ENCODE measurements at regions not wholly inside any gene's neighbourhood (a gene's known extent, or its start where the extent isn't known, plus 50 kb on each side); places are given as distances from the start of the nearest gene placed in this dataset.

DNA sequence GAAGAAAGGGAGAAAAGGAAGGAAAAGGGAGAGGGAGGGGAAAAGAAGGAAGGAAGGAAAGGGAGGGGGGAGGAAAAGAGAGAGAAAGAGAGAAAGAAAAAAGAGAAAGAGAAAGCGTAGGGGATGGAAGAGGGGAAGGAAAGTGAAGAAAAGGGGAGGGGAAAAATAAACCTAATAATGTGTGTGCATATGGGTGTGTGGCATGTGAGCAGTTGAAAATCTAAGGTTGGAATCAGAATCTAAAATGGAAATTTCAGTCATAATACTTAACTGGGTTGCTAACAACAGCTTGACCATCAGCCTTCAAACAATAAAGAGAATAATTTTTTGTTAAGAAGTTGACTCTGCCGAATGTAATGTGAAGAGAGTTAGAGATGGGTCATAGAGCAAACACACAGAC lies 407.9 kb upstream of the SLC14A2 start:
- TF ChIP-seq, protein P1, sequence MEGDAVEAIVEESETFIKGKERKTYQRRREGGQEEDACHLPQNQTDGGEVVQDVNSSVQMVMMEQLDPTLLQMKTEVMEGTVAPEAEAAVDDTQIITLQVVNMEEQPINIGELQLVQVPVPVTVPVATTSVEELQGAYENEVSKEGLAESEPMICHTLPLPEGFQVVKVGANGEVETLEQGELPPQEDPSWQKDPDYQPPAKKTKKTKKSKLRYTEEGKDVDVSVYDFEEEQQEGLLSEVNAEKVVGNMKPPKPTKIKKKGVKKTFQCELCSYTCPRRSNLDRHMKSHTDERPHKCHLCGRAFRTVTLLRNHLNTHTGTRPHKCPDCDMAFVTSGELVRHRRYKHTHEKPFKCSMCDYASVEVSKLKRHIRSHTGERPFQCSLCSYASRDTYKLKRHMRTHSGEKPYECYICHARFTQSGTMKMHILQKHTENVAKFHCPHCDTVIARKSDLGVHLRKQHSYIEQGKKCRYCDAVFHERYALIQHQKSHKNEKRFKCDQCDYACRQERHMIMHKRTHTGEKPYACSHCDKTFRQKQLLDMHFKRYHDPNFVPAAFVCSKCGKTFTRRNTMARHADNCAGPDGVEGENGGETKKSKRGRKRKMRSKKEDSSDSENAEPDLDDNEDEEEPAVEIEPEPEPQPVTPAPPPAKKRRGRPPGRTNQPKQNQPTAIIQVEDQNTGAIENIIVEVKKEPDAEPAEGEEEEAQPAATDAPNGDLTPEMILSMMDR (IDR thresholded peaks at IDR 0.05; ENCODE audit: borderline replicate concordance, control extremely low read depth, extremely low read depth, insufficient read depth, missing control alignments): no peak
- no peak for DNase-seq (ENCODE audit: low spot score)
- in situ Hi-C loops (cut with MboI; ENCODE audit: low sequenced_read_pairs, unreplicated experiment): loop anchor here (25.0 kb wide), 1 partner anchor 520 kb away; the partner anchor contains the start of gene SETBP1

DNA sequence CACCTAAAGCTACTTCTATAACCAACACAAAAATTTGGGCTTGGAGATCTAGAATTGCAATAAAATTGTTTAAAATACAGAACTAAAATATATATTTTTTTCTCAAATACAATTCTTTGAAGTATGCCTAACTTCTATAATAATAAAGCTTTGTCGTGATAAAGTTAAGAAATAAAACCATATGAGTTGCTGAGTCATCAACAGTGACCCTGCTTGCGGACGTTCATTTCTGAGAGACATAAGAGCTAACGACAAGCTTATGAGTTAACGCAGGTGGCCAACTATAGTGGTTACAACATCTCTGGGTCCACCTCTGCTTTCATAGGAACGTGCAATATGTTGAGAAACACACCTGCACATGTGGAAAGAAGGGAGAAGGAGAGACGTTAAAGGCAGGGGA lies 407.1 kb upstream of the SLC14A2 start:
- TF ChIP-seq, protein P1 (IDR thresholded peaks at IDR 0.05; ENCODE audit: borderline replicate concordance, control extremely low read depth, extremely low read depth, insufficient read depth, missing control alignments): no peak
- in situ Hi-C loops (cut with MboI; ENCODE audit: low sequenced_read_pairs, unreplicated experiment): loop anchor here (25.0 kb wide), 1 partner anchor 521 kb away; the partner anchor contains the start of gene SETBP1
- DNase-seq (ENCODE audit: low spot score): no peak

DNA sequence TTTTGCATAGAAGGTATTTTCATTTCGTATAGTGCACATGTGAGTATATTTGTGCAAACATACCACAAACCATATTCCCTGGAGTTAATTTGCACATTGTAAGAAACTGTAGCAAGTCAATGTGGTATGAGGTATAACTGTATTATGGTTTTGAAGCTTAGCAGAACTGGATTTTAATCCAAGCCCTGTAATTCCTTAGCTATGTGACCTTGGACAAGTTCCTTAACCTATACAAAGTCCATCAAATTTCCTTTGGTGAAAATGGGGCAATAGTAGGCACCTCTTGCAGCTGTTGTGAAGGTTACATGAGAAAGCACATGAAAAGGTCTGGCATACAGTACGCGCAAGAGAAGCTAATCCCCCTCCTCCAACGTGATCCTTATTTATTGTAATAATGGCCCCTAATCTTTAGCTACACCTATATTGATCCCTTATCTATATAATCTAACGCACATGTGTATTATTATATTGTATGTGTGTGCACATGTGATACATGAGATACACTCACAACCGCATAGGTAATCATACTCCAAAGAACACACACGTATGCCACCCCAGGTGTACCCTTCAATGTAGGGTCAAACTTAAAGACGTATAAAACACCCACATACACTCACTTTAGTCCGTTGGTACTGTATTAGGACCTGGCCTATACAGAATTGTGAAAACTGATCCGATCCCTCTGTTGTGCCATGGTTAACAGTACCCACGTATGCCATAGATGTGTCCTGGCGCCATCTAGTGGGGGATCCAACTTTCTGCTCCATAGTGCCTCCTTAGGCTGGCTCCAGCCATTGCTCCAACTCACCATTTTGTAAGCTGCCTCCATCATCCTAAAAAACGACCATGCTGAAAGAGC lies 402.9 kb upstream of the SLC14A2 start:
- in situ Hi-C loops (cut with MboI; ENCODE audit: low sequenced_read_pairs, unreplicated experiment): loop anchor here (25.0 kb wide), 1 partner anchor 525 kb away; the partner anchor contains the start of gene SETBP1
- peak; percentile 38 for DNase-seq (ENCODE audit: low spot score)
- TF ChIP-seq, protein P1 (IDR thresholded peaks at IDR 0.05; ENCODE audit: borderline replicate concordance, control extremely low read depth, extremely low read depth, insufficient read depth, missing control alignments): peak; percentile 92

DNA sequence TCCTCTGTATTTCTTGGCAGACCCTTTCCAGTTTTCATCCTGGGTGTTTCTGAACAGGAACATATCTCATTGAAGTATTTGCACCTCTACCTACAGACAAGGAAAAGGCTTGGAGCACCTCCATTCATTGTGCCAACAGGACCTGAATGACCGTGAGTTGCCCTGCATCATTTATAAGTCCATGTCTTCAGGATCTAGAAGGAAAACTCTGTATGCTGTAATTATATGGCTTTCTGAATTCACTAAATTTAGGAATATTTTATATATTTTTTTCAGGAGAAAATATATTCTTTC lies 402.3 kb upstream of the SLC14A2 start:
- no peak for DNase-seq (ENCODE audit: low spot score)
- TF ChIP-seq, protein P1 (IDR thresholded peaks at IDR 0.05; ENCODE audit: borderline replicate concordance, control extremely low read depth, extremely low read depth, insufficient read depth, missing control alignments): no peak
- in situ Hi-C loops (cut with MboI; ENCODE audit: low sequenced_read_pairs, unreplicated experiment): loop anchor here (25.0 kb wide), 1 partner anchor 526 kb away; the partner anchor contains the start of gene SETBP1

DNA sequence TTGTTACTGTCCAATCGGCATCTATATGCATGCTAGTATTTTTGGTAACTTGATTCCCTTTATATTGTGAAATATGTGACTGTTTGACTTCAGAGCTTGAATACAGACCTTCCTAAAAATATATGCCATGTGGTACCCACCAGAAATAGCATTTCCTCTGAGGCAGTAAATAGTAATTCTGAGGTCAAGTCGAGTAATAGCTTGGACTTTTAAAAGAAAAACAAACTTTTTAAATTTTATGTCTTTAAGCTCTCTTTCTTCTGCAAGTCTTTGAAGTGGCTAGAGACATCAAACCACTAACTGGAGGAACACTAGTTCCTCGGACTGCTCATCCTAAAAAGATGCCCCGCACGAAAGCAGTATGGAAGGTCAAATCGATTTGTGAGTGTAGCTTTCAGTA lies 396.8 kb upstream of the SLC14A2 start:
- TF ChIP-seq, protein P1 (IDR thresholded peaks at IDR 0.05; ENCODE audit: borderline replicate concordance, control extremely low read depth, extremely low read depth, insufficient read depth, missing control alignments): no peak
- DNase-seq (ENCODE audit: low spot score): no peak
- in situ Hi-C loops (cut with MboI; ENCODE audit: low sequenced_read_pairs, unreplicated experiment): loop anchor here (25.0 kb wide), 1 partner anchor 531 kb away; the partner anchor contains the start of gene SETBP1

DNA sequence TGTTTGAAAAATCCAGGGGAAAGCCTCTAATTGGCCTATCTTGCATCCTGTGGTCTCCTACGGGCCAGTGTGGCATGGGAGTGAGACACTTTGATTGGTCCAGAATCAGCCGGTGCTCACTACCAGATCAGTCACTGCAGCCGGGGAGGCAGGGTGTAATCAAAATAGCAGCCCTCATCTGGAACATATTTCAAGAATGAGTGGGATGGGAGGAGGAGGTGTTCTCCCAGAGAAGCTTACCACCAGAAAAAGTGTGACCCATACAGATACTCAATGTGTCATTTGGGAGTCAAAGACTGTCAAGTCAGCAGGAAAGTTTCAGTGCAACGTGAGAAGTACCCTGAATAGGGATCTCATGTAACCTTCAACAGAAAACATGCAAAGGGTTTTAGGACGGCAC lies 393.9 kb upstream of the SLC14A2 start:
- in situ Hi-C loops (cut with MboI; ENCODE audit: low sequenced_read_pairs, unreplicated experiment): loop anchor here (25.0 kb wide), 1 partner anchor 534 kb away; the partner anchor contains the start of gene SETBP1
- TF ChIP-seq, protein P1 (IDR thresholded peaks at IDR 0.05; ENCODE audit: borderline replicate concordance, control extremely low read depth, extremely low read depth, insufficient read depth, missing control alignments): no peak
- DNase-seq (ENCODE audit: low spot score): no peak
